A673 (cell line): ENCODE measurements at regions not wholly inside any gene's neighbourhood (a gene's known extent, or its start where the extent isn't known, plus 50 kb on each side); places are given as distances from the start of the nearest gene placed in this dataset.

Experiments used
- CTCF ChIP-seq: fragments of 300-800, 200-600 bp; sonication (generic); conservative IDR thresholded peaks from 2 replicates; pipeline ENCODE4 v1.5.1; 2017; ENCODE audit warnings: low read depth, mild to moderate bottlenecking, antibody characterized with exemption, low read length, moderate library complexity, mixed read lengths
- EZH2 ChIP-seq: fragments of 200-600 bp; sonication (generic); IDR thresholded peaks from 2 replicates; pipeline ENCODE4 v1.6.1; 2017; ENCODE audit warnings: borderline replicate concordance, low read depth, mild to moderate bottlenecking, mixed read lengths, antibody characterized with exemption, low read length; ENCODE audit not compliant: poor library complexity, severe bottlenecking

- TF ChIP-seq CTCF (no peak), EZH2 (no peak)
Observed at GRCh38 chr17:79183043-79183292, 108.3 kb downstream of the ENGASE start.
